ENCODE measurements at regions not wholly inside any gene's neighbourhood (a gene's known extent, or its start where the extent isn't known, plus 50 kb on each side); places are given as distances from the start of the nearest gene placed in this dataset.
A peak's percentile ranks its signal among the peaks of the same experiment; 100 is the strongest.

GRCh38 chr4:136246876-136247275, 1285.4 kb downstream of the PCDH18 start:
- Histone ChIP-seq H3K4me1 (ENCODE audit: control insufficient read depth, extremely low read depth, insufficient read depth, low read length) (no peaks in the 10 kb centered on the region), H3K79me2 (ENCODE audit: control insufficient read depth, insufficient read depth, low read length) (no peaks in the 10 kb centered on the region), H2AFZ (ENCODE audit: low read length) (no peak overlapping the region), H4K20me1 (ENCODE audit: control insufficient read depth, extremely low read depth, insufficient read depth, low read length) (no peaks in the 10 kb centered on the region), H3K4me3 (replicated peaks in 1 of 4; ENCODE audit: control extremely low read depth in 1 of 4, insufficient read depth in 1 of 4, low read depth in 3 of 4, low read length in 4 of 4) (no peak overlapping the region), H3K27ac (ENCODE audit: insufficient read depth, low read length) (no peak overlapping the region), H3K27me3 (ENCODE audit: control insufficient read depth, insufficient read depth, low read length) (no peaks in the 10 kb centered on the region), H3K36me3 (ENCODE audit: control insufficient read depth, insufficient read depth, low read length) (no peaks in the 10 kb centered on the region), H3K9ac (ENCODE audit: insufficient read depth, low read length) (no peak overlapping the region), H3K4me2 (ENCODE audit: extremely low read depth, insufficient read depth, low read length) (no peak overlapping the region), H3K9me3 (ENCODE audit: control insufficient read depth, insufficient read depth, low read depth, low read length) (no peaks in the 10 kb centered on the region)
- TF ChIP-seq CTCF (conservative IDR thresholded peaks at IDR 0.05 in 1 of 2, IDR thresholded peaks at IDR 0.05 in 1 of 2; ENCODE audit: low read depth in 1 of 2, low read length in 2 of 2) = no peak
- no peak for TF ChIP-seq EZH2 (IDR thresholded peaks at IDR 0.05; ENCODE audit: low read length, missing control alignments)
- no peak for DNase-seq (ENCODE audit: low read depth in 2 of 2)

GRCh38 chr4:136241221-136241986, 1290.9 kb downstream of the PCDH18 start:
- H3K27me3 ChIP-seq (ENCODE audit: control insufficient read depth, insufficient read depth, low read length) = no peaks in the 10 kb centered on the region

GRCh38 chr4:136227315-136227714, 1305.0 kb downstream of the PCDH18 start:
- H3K36me3 ChIP-seq (ENCODE audit: control insufficient read depth, insufficient read depth, low read length) = no peaks in the 10 kb centered on the region
- no peak overlapping the region for H3K4me2 ChIP-seq (ENCODE audit: extremely low read depth, insufficient read depth, low read length)
- H3K9ac ChIP-seq (ENCODE audit: insufficient read depth, low read length) = no peak overlapping the region
- no peaks in the 10 kb centered on the region for H3K27me3 ChIP-seq (ENCODE audit: control insufficient read depth, insufficient read depth, low read length)
- H3K4me3 ChIP-seq (replicated peaks in 1 of 4; ENCODE audit: control extremely low read depth in 1 of 4, insufficient read depth in 1 of 4, low read depth in 3 of 4, low read length in 4 of 4) = no peak overlapping the region
- no peaks in the 10 kb centered on the region for H3K9me3 ChIP-seq (ENCODE audit: control insufficient read depth, insufficient read depth, low read depth, low read length)
- no peak overlapping the region for H2AFZ ChIP-seq (ENCODE audit: low read length)
- no peaks in the 10 kb centered on the region for H3K4me1 ChIP-seq (ENCODE audit: control insufficient read depth, extremely low read depth, insufficient read depth, low read length)
- no peaks in the 10 kb centered on the region for H4K20me1 ChIP-seq (ENCODE audit: control insufficient read depth, extremely low read depth, insufficient read depth, low read length)
- TF ChIP-seq CTCF (conservative IDR thresholded peaks at IDR 0.05 in 1 of 2, IDR thresholded peaks at IDR 0.05 in 1 of 2; ENCODE audit: low read depth in 1 of 2, low read length in 2 of 2) (no peak), EZH2 (IDR thresholded peaks at IDR 0.05; ENCODE audit: low read length, missing control alignments) (no peak)
- H3K79me2 ChIP-seq (ENCODE audit: control insufficient read depth, insufficient read depth, low read length) = no peaks in the 10 kb centered on the region
- DNase-seq (ENCODE audit: low read depth in 2 of 2) = no peak
- no peak overlapping the region for H3K27ac ChIP-seq (ENCODE audit: insufficient read depth, low read length)

More at GRCh38 chr4:136241221-136241986, 1290.9 kb downstream of the PCDH18 start:
- Histone ChIP-seq H2AFZ (ENCODE audit: low read length) (no peak overlapping the region), H3K27ac (ENCODE audit: insufficient read depth, low read length) (no peak overlapping the region), H3K9ac (ENCODE audit: insufficient read depth, low read length) (no peak overlapping the region), H3K4me3 (replicated peaks in 1 of 4; ENCODE audit: control extremely low read depth in 1 of 4, insufficient read depth in 1 of 4, low read depth in 3 of 4, low read length in 4 of 4) (no peak overlapping the region), H3K36me3 (ENCODE audit: control insufficient read depth, insufficient read depth, low read length) (no peaks in the 10 kb centered on the region), H3K79me2 (ENCODE audit: control insufficient read depth, insufficient read depth, low read length) (no peaks in the 10 kb centered on the region), H3K9me3 (ENCODE audit: control insufficient read depth, insufficient read depth, low read depth, low read length) (no peaks in the 10 kb centered on the region), H3K4me1 (ENCODE audit: control insufficient read depth, extremely low read depth, insufficient read depth, low read length) (no peaks in the 10 kb centered on the region), H3K4me2 (ENCODE audit: extremely low read depth, insufficient read depth, low read length) (no peak overlapping the region), H4K20me1 (ENCODE audit: control insufficient read depth, extremely low read depth, insufficient read depth, low read length) (no peaks in the 10 kb centered on the region)
- TF ChIP-seq EZH2 (IDR thresholded peaks at IDR 0.05; ENCODE audit: low read length, missing control alignments) = no peak
- no peak for TF ChIP-seq CTCF (conservative IDR thresholded peaks at IDR 0.05 in 1 of 2, IDR thresholded peaks at IDR 0.05 in 1 of 2; ENCODE audit: low read depth in 1 of 2, low read length in 2 of 2)
- DNase-seq (ENCODE audit: low read depth in 2 of 2) = peak in 1 of 2 donors; percentile 82

Data from fibroblast of lung (primary cell).